NCI-H446 (cell line): ENCODE measurements at regions not wholly inside any gene's neighbourhood (a gene's known extent, or its start where the extent isn't known, plus 50 kb on each side); places are given as distances from the start of the nearest gene placed in this dataset.
A peak's percentile ranks its signal among the peaks of the same experiment; 100 is the strongest.
"Not testable (repeated sequence)": the region's sequence is repeated elsewhere in the genome, so short reads cannot be mapped to it uniquely, and the experiment has no call there.

Source experiments
- DNase-seq, 2 experiments: peaks; one replicate each; lab custom pipeline; 2025; lab: John Stamatoyannopoulos, UW

DNA sequence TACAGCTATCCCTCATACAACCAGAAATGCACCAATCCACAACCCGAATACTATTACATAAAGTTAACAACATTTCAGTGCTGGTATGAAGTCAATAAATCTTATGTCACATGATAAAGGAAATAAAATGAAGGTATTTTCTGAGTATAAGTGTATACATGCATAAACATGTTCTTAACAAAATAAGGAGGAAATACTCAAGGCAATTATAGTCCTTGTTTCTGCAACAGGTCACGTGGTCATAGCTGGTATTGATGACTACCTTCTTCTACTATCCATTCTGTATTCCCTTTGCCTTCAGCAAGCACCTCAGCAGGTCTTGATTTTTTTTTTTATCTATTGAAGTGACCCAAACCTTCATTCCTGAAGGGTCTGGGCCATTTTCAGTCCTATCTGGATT lies 675.6 kb downstream of the RPL10L start:
- no peak for DNase-seq

DNA sequence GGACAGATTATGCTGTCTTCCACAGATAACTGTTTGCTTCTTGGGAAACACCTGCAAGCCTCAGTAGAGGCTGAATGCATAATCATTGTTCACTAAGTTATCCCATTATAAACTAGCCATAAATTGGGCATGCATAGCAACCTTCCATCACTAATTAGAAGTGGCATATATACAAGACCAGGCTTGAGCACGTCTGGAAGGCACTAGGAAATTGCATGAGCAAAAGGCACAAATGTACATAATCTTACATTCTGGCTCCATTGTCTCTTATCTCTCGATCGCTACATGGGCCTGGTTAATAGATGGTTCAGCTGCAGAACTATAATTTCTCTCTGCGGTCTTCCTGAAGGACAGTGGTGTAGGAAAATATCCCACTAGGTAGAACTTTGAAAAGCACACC lies 679.2 kb downstream of the RPL10L start:
- no peak for DNase-seq

- DNase-seq, result no peak
Measured at GRCh38 chr14:45970621-45971020, 681.0 kb downstream of the RPL10L start.

GRCh38 chr14:45968037-45968436 lies 683.5 kb downstream of the RPL10L start:
- no peak for DNase-seq

- DNase-seq, result no peak
Measured at GRCh38 chr14:45949479-45949878, 696.5 kb upstream of the MIS18BP1 start.

DNA sequence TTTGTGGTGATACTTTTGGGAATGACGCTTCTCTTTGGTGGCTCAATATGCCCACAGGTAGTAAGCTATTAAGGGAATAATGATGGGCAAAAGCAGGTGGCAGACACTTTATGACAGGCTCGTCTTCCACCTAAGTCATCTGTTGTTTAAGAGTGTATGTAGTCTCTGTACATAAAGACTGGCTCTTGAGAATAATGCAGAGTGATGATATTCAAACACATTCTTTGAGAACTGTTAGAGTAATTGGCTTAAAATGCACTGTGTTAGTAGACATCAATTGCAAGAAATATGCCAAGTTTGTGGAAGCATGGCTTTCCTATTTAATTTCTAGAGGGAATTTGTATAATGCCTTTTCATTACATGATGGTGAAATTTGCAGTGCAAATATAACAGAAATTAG lies 694.8 kb upstream of the MIS18BP1 start:
- no peak for DNase-seq

GRCh38 chr14:45946251-45946650 lies 693.2 kb upstream of the MIS18BP1 start:
- no peak for DNase-seq

GRCh38 chr14:45940318-45940717 lies 687.3 kb upstream of the MIS18BP1 start:
- DNase-seq, result no peak

GRCh38 chr14:45939572-45939971 lies 686.6 kb upstream of the MIS18BP1 start:
- no peak for DNase-seq

DNA sequence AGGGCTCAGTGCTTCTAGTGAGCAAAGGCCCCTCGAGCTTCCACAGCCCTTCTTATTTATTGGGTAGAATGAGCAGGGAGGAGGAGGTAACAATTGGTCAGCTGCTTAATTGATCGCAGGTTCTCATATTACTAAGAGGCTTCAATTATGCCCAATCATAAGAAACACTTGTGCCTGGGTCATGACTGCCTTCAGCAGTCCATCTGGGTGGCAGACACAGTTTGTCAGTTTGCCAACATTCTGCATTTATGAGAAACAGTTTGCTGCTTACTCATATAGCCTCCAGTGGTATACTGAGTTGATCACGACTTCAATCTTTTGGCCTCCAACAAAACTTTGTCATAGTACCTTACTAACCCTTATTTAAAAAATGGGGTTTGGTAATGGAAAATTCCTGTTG lies 667.0 kb upstream of the MIS18BP1 start:
- DNase-seq, result peak in 1 of 2 experiments; percentile 6

DNA sequence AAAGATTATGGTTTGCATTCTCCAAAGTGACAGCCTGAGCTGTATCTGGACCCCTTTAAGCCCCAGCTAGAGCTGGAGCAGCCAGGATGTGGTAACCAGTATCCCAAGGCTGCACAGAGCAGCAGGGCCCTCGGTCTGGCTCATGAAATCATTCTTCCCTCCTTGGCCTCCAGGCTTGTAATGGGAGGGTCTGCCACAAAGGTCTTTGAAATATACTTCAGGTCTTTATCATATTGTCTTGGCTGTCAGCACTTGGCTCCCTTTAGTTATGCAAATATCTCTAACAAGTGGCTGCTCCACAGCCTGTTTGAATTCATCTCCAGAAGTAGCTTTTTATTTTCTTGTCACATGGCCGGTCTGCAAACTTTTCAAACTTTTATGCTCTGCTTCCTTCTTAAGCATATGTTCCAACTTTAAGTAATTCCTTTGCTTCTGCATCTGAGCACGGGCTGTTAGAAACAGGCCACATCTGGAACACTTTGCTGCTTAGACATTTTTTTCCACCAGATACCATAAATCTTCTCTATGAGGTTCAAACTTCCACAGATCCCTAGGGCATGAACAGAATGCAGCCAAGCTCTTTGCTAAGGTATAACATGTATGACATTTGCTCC lies 663.4 kb upstream of the MIS18BP1 start:
- no peak for DNase-seq

DNA sequence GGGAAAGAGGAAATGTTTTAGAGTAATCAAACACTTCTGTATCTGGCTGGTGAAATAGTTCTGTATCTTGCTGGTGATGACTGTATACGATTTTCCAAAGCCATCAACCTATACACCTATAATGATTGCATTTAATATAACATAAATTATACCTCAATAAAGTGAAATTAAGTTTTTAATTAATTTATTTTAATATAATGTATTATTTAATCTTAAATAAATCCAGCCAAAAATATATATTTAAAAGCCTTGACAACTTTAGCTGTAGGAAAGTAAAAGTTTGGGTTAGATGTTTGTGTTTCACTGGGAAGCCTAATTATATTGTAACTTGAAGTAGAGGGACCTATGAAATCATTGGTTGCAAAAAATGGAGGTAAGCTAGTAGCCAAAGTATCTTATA lies 654.8 kb upstream of the MIS18BP1 start:
- DNase-seq, result no peak

DNA sequence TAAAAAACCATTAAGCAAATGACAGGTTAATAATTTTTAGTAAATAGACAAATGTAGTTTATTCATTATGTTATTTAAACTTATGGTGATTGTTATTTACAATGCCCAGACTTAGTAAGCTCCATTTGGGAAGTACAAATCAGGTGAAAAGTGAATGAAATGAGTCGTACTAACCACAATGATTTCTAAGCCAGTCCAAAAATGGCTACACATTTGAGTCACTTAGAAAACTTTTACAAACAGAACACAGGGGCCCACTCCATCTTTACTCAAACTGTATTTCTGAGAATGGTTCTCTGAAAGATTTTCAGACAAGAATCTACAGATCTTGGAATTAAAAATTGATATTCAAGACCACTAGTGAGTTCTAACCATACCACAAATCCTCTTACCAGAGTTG lies 653.3 kb upstream of the MIS18BP1 start:
- DNase-seq, result no peak

- DNase-seq, result no peak
Measured at GRCh38 chr14:45905672-45906071, 652.7 kb upstream of the MIS18BP1 start.

GRCh38 chr14:45904314-45904713 lies 651.3 kb upstream of the MIS18BP1 start:
- no peak for DNase-seq

- no peak for DNase-seq
Measured at GRCh38 chr14:45902241-45902640, 649.2 kb upstream of the MIS18BP1 start.

GRCh38 chr14:45897439-45897838 lies 644.4 kb upstream of the MIS18BP1 start:
- no peak for DNase-seq

GRCh38 chr14:45893127-45893526 lies 640.1 kb upstream of the MIS18BP1 start:
- no peak for DNase-seq

DNA sequence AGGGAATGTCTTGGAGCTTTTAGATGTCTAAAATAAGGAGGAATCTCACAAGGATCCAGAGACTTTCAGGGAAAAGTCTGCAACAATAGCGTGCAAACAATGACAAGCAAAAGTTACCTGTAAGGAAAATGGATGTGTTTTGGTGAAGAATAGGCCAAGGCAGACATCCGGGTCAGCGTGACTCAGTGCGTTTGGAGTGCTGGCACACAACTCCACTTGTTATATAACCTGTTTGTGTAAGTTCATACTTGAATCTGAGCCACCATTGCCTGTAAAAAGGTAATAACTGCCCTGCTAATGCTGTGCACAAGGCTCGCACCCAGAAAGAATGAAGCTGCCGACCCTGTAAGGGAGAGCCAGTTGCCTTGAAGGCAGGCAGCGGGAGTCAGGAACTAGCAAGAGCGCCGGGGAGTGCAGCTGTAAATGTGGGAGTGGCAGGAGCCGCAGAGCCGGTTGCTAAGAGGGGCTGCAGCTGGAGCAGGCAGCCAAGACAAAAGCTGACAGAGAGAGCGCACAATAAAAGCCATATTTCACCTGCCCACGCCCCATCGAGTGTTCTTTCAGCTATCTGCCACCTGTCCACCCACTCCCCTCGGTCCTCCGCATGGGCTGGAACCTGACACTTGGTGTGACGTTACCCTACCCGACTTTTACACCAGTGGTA lies 638.5 kb upstream of the MIS18BP1 start:
- DNase-seq, result no peak

GRCh38 chr14:45888766-45889285 lies 635.8 kb upstream of the MIS18BP1 start:
- DNase-seq, result not testable (repeated sequence)

DNA sequence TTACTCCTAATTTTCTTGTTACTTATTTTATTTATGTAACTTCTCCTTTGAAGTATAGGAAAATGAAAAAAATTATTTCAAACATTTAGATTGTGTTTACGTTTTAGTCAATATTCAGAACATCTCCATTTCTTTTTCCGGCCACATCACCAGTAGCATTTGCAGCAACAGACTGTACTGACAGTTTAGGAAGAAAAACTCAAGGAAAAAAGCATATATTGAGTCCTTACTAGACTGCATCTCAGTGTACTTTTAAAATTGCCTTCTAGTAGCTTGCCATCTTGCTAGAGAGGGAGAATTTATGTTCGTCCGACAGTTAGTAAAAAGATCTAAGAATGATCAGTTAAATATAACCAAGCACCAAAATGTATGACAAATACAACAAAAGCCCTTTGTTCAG lies 625.0 kb upstream of the MIS18BP1 start:
- no peak for DNase-seq

- no peak for DNase-seq
Measured at GRCh38 chr14:45868863-45869262, 615.9 kb upstream of the MIS18BP1 start.

- DNase-seq, result no peak
Measured at GRCh38 chr14:45868377-45868776, 615.4 kb upstream of the MIS18BP1 start.
